Right atrium auricular region (tissue), 2 donors: ENCODE measurements at regions not wholly inside any gene's neighbourhood (a gene's known extent, or its start where the extent isn't known, plus 50 kb on each side); places are given as distances from the start of the nearest gene placed in this dataset.

Experiments used
- DNase-seq: peaks from one replicate; pipeline ENCODE4 v3.0.0-alpha.2; 2019; ENCODE audit warnings: low spot score
- H3K27ac ChIP-seq, 2 donors: fragments of 200-600 bp; sonication (generic); 1 replicate in 1 of 2; 2 replicates in 1 of 2; pipeline ENCODE4 v1.5.1; 2016 to 2019
- H3K27me3 ChIP-seq, 2 donors: fragments of 200-600 bp; sonication (generic); one replicate each; pipeline versions ENCODE4 v1.5.1 to v1.6.0; 2017 to 2019
- H3K36me3 ChIP-seq: fragments of 200-600 bp; sonication (generic); one replicate; pipeline ENCODE4 v1.5.1; 2016
- H3K4me1 ChIP-seq, 2 donors: fragments of 200-600 bp; sonication (generic); one replicate each; pipeline versions ENCODE4 v1.5.1 to v1.6.0; 2017 to 2019
- H3K4me3 ChIP-seq, 2 donors: fragments of 200-600 bp; sonication (generic); 1 replicate in 1 of 2; 2 replicates in 1 of 2; pipeline ENCODE4 v1.5.1; 2017 to 2019; ENCODE audit warnings: mild to moderate bottlenecking in 1 of 2, moderate library complexity in 1 of 2
- H3K9me3 ChIP-seq, 2 donors: fragments of 200-600 bp; sonication (generic); one replicate each; pipeline ENCODE4 v1.5.1; 2019
- CTCF ChIP-seq, 2 donors: fragments of 200-600 bp; sonication (generic); IDR thresholded peaks; one replicate each; pipeline ENCODE4 v1.5.1; 2019; ENCODE audit warnings: antibody characterized with exemption in 2 of 2

DNA sequence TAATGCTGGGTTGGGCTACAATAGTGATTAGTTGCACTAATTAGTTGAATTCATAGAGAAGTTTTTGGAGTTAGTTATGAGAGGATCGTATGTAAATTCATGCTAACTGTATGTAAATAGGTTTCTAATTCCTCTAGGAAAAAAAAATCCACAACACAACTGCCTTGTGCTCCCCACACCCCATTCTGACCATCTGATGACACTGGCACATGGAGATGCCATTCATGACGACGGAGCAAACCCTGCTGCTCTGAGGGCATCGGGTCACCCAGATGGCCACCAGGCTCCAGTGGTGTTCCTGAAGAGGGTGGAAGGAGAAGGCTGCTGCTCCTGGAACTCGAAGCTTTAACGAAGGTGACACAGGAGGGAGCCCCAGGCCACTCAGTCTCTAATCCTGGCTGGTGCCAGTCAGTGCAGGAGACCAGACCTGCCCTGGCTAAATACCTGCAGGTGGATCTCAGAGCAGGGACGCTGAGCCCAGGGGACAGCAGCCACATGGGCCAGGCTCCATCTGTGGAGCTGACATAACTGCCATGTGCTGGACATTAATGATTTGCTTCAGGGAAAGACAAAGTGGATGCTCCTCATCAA lies 90.3 kb downstream of the FAM50B start:
- Histone ChIP-seq H3K36me3 (no peaks in the 10 kb centered on the region), H3K4me3 (no peak overlapping the region), H3K27ac (no peak overlapping the region), H3K27me3 (no peaks in the 10 kb centered on the region), H3K9me3 (no peaks in the 10 kb centered on the region), H3K4me1 (no peaks in the 10 kb centered on the region)
- no peak for TF ChIP-seq CTCF (IDR thresholded peaks at IDR 0.05)
- DNase-seq, result no peak

GRCh38 chr6:3939964-3940363 lies 90.8 kb downstream of the FAM50B start:
- no peak overlapping the region for H3K27ac ChIP-seq
- DNase-seq, result peak; percentile 71
- no peaks in the 10 kb centered on the region for H3K4me1 ChIP-seq
- no peak for TF ChIP-seq CTCF (IDR thresholded peaks at IDR 0.05)
- no peaks in the 10 kb centered on the region for H3K27me3 ChIP-seq
- H3K36me3 ChIP-seq, result no peaks in the 10 kb centered on the region
- no peak overlapping the region for H3K4me3 ChIP-seq
- H3K9me3 ChIP-seq, result no peaks in the 10 kb centered on the region

DNA sequence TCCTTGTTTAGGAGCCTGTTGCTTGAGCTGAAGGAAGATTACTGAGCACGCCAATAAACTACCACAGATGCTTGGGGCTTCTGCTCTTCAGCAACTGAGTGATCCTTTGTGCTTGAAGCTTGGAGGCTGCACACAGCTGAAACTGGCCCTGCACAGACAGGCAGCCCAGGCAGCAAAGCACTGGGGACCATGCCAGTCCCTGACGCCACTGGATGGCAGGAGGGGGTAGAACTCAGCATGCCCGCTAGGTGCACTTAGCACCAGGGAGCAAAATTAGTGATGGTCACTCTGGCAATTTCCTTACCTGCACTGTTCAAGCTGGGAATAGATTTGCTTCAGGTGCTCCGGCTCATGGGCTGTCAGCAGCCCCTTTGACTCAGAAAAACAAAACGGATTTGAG lies 91.5 kb downstream of the FAM50B start:
- no peaks in the 10 kb centered on the region for H3K27me3 ChIP-seq
- DNase-seq, result no peak
- H3K36me3 ChIP-seq, result no peaks in the 10 kb centered on the region
- H3K9me3 ChIP-seq, result no peaks in the 10 kb centered on the region
- TF ChIP-seq CTCF (IDR thresholded peaks at IDR 0.05), result no peak
- H3K27ac ChIP-seq, result no peak overlapping the region
- H3K4me3 ChIP-seq, result no peak overlapping the region
- no peaks in the 10 kb centered on the region for H3K4me1 ChIP-seq

GRCh38 chr6:3943331-3943765 lies 94.2 kb downstream of the FAM50B start:
- Histone ChIP-seq H3K9me3 (no peaks in the 10 kb centered on the region), H3K27me3 (no peaks in the 10 kb centered on the region), H3K4me3 (no peak overlapping the region), H3K27ac (no peak overlapping the region), H3K4me1 (no peaks in the 10 kb centered on the region), H3K36me3 (no peaks in the 10 kb centered on the region)
- no peak for DNase-seq
- TF ChIP-seq CTCF (IDR thresholded peaks at IDR 0.05), result no peak

GRCh38 chr6:3944246-3944645 lies 95.1 kb downstream of the FAM50B start:
- H3K4me3 ChIP-seq, result no peak overlapping the region
- no peak for DNase-seq

More at GRCh38 chr6:3944246-3944645, 95.1 kb downstream of the FAM50B start:
- no peak for TF ChIP-seq CTCF (IDR thresholded peaks at IDR 0.05)
- H3K4me1 ChIP-seq, result no peaks in the 10 kb centered on the region
- H3K9me3 ChIP-seq, result no peaks in the 10 kb centered on the region
- no peaks in the 10 kb centered on the region for H3K36me3 ChIP-seq
- H3K27me3 ChIP-seq, result no peaks in the 10 kb centered on the region
- no peak overlapping the region for H3K27ac ChIP-seq
